RKO (cell line): ENCODE measurements at regions not wholly inside any gene's neighbourhood (a gene's known extent, or its start where the extent isn't known, plus 50 kb on each side); places are given as distances from the start of the nearest gene placed in this dataset.
"Not testable (repeated sequence)": the region's sequence is repeated elsewhere in the genome, so short reads cannot be mapped to it uniquely, and the experiment has no call there.

Experiments
- DNase-seq: peaks from one replicate; pipeline ENCODE4 v3.0.0-alpha.2; 2016; ENCODE audit warnings: low spot score

- not testable (repeated sequence) for DNase-seq
Observed at GRCh38 chr20:5452691-5453090, 135.9 kb upstream of the PROKR2 start.

- not testable (repeated sequence) for DNase-seq
Observed at GRCh38 chr20:5452286-5452685, 135.5 kb upstream of the PROKR2 start.

- no peak for DNase-seq
Observed at GRCh38 chr20:5451643-5452210, 135.0 kb upstream of the PROKR2 start.

- DNase-seq: peak; percentile 57
Observed at GRCh38 chr20:5448449-5449118, 131.8 kb upstream of the PROKR2 start.

GRCh38 chr20:5447188-5447587, 130.4 kb upstream of the PROKR2 start:
- no peak for DNase-seq

- no peak for DNase-seq
Observed at GRCh38 chr20:5445611-5446010, 128.9 kb upstream of the PROKR2 start.

GRCh38 chr20:5442101-5442500, 125.3 kb upstream of the PROKR2 start:
- DNase-seq: no peak

- DNase-seq: no peak
Observed at GRCh38 chr20:5434116-5434515, 117.4 kb upstream of the PROKR2 start.

- DNase-seq: no peak
Observed at GRCh38 chr20:5433352-5433751, 116.6 kb upstream of the PROKR2 start.

- no peak for DNase-seq
Observed at GRCh38 chr20:5432030-5432429, 115.3 kb upstream of the PROKR2 start.

- no peak for DNase-seq
Observed at GRCh38 chr20:5430670-5431069, 113.9 kb upstream of the PROKR2 start.

- DNase-seq: no peak
Observed at GRCh38 chr20:5426026-5426425, 109.3 kb upstream of the PROKR2 start.

- DNase-seq: no peak
Observed at GRCh38 chr20:5416086-5416485, 99.3 kb upstream of the PROKR2 start.

GRCh38 chr20:5413394-5413793, 96.6 kb upstream of the PROKR2 start:
- no peak for DNase-seq

GRCh38 chr20:5410470-5410869, 93.7 kb upstream of the PROKR2 start:
- DNase-seq: no peak

GRCh38 chr20:5402903-5403531, 86.3 kb upstream of the PROKR2 start:
- peak; percentile 61 for DNase-seq

GRCh38 chr20:5401277-5401875, 84.6 kb upstream of the PROKR2 start:
- DNase-seq: no peak

GRCh38 chr20:5400164-5400762, 83.5 kb upstream of the PROKR2 start:
- DNase-seq: peak; percentile 64

GRCh38 chr20:5397393-5397792, 80.6 kb upstream of the PROKR2 start:
- DNase-seq: peak; percentile 29

- no peak for DNase-seq
Observed at GRCh38 chr20:5395932-5396727, 79.4 kb upstream of the PROKR2 start.

- DNase-seq: no peak
Observed at GRCh38 chr20:5393218-5393870, 76.6 kb upstream of the PROKR2 start.
